Hypothalamus (tissue), 51 donors: ENCODE measurements at regions not wholly inside any gene's neighbourhood (a gene's known extent, or its start where the extent isn't known, plus 50 kb on each side); places are given as distances from the start of the nearest gene placed in this dataset.
"Not testable (repeated sequence)": the region's sequence is repeated elsewhere in the genome, so short reads cannot be mapped to it uniquely, and the experiment has no call there.

Experiments used
- DNase-seq, 51 donors: peaks; one replicate each; lab custom pipeline; 2025; lab: John Stamatoyannopoulos, UW

- peak in 1 of 51 donors; percentile 17 for DNase-seq
These were observed 114.3 kb upstream of the IL1RAPL1 start for GRCh38 chrX:28472926-28473325.

- DNase-seq = no peak
These were observed 99.4 kb upstream of the IL1RAPL1 start for GRCh38 chrX:28487818-28488217.

GRCh38 chrX:28491322-28491721 is 95.9 kb upstream of the IL1RAPL1 start:
- DNase-seq = no peak

- no peak for DNase-seq
These were observed 95.3 kb upstream of the IL1RAPL1 start for GRCh38 chrX:28491941-28492340.

GRCh38 chrX:28498658-28499057 is 88.6 kb upstream of the IL1RAPL1 start:
- no peak for DNase-seq

GRCh38 chrX:28502667-28503066 is 84.6 kb upstream of the IL1RAPL1 start:
- DNase-seq = not testable (repeated sequence)

GRCh38 chrX:28507650-28508049 is 79.6 kb upstream of the IL1RAPL1 start:
- not testable (repeated sequence) for DNase-seq

- no peak for DNase-seq
These were observed 66.5 kb upstream of the IL1RAPL1 start for GRCh38 chrX:28520786-28521185.

- not testable (repeated sequence) for DNase-seq
These were observed 58.9 kb upstream of the IL1RAPL1 start for GRCh38 chrX:28528354-28528753.
